ENCODE measurements at regions not wholly inside any gene's neighbourhood (a gene's known extent, or its start where the extent isn't known, plus 50 kb on each side); places are given as distances from the start of the nearest gene placed in this dataset.

DNA sequence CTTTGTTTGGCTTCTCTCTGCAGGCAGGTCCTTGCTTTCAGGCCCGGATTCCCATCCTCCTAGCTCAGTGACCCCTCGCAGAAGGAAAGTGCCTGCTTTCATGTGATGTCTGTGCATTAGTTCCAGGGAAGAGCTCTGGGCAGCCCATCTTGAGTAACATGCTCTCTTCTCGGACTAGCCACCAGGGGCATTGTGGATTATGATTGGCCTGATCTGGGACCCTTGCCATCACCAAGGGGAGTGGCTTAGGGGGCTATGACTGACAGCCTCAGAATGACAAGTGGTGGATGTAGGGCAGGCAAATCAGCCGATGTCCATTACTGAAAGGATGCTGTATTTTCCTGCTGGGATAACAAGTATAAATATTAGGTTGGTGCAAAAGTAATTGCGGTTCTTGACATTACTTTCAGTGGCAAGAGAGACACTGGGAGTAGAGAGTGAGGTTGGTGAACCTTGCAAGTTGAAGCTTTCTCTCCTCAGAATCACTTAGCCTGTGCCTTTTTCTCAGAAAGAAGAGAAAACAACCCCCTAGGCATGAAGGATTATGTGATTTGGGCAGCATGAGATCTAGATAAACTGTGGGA lies 71.5 kb upstream of the MPHOSPH6 start:
- TF ChIP-seq, protein P1, sequence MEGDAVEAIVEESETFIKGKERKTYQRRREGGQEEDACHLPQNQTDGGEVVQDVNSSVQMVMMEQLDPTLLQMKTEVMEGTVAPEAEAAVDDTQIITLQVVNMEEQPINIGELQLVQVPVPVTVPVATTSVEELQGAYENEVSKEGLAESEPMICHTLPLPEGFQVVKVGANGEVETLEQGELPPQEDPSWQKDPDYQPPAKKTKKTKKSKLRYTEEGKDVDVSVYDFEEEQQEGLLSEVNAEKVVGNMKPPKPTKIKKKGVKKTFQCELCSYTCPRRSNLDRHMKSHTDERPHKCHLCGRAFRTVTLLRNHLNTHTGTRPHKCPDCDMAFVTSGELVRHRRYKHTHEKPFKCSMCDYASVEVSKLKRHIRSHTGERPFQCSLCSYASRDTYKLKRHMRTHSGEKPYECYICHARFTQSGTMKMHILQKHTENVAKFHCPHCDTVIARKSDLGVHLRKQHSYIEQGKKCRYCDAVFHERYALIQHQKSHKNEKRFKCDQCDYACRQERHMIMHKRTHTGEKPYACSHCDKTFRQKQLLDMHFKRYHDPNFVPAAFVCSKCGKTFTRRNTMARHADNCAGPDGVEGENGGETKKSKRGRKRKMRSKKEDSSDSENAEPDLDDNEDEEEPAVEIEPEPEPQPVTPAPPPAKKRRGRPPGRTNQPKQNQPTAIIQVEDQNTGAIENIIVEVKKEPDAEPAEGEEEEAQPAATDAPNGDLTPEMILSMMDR (IDR thresholded peaks at IDR 0.05): no peak
- TF ChIP-seq EZH2 (IDR thresholded peaks at IDR 0.05): no peak
- TF ChIP-seq EZH2phosphoT487 (IDR thresholded peaks at IDR 0.05): no peak

Data from neural progenitor cell (in vitro differentiated cells).